Limb (tissue), 2 donors: ENCODE measurements at regions not wholly inside any gene's neighbourhood (a gene's known extent, or its start where the extent isn't known, plus 50 kb on each side); places are given as distances from the start of the nearest gene placed in this dataset.

Source experiments
- DNase-seq, 2 donors: peaks; one replicate each; pipeline ENCODE4 v3.0.0-alpha.2; 2016; ENCODE audit errors: extremely low spot score in 2 of 2

DNA sequence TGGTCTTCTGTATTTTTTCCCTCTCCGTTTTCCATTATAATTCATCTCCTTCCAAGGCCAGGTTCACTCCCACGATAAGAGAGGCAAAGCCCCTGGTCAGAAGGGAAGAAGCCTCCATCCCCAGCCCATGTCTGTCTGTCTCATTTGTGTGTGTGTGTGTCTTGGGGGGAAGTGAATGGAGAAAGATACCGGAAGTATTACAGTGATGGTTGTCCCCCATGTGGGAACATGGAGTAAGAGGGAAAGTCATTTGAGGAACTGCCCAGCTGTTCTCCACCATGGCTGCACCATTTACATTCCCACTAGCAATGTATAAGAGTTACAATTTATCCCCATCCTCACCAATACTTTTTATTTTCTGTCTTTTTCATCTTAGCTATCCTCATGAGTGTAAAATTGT lies 113.6 kb upstream of the ATP8B1 start:
- no peak for DNase-seq

DNA sequence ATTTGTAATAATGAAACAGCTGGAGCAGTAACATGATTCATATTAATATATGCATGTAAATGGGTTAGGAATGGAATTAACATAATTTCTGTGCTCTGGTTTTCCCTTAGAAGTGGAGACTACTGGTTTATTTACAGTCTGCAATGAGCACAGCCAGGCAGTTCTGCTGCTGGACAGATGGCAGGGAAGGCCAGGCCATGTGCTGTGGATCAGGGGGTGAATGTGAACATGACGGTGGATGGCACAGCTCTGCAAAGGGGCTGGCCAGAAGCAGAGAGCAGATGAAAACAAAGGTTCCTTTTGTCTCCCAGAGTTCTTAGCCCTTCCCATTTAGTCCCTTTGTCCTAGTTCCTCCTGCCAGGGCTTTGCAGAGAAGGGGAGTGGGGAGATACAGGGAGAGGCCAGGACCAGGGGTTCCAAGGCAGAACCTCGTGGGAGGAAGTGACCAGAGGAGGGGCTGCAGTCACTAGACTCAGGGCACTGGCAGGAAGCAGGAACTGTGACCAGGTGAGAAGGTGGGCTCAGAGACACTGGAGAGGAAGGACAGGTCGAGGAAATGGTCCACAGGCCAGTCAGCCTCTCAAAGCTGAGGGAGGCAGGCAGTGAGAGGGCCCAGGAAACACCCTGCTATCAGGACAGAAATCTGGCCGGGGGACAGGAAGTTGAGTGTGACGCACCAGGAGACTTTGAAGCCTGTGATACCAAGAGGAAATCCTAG lies 112.9 kb upstream of the ATP8B1 start:
- DNase-seq = peak; percentile 15 to 36

DNA sequence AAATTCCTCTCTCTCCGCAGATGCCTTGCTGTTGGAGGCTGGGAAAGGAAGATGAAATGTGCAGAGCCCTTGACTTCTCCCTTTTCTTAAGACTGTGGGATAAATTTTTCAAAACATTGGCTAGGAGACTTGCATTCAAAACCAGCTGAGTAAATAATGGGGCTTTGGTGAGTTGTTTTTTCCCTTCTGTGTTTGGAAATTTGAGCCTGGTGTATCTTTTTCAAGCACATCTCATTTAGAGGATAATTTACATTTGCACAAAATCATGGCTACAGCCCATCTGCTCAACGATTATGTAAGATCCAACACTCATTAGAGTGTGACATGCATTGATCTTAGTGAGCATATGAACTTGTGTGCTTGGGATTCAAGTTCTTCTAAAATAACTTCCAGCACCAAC lies 112.1 kb upstream of the ATP8B1 start:
- no peak for DNase-seq

DNA sequence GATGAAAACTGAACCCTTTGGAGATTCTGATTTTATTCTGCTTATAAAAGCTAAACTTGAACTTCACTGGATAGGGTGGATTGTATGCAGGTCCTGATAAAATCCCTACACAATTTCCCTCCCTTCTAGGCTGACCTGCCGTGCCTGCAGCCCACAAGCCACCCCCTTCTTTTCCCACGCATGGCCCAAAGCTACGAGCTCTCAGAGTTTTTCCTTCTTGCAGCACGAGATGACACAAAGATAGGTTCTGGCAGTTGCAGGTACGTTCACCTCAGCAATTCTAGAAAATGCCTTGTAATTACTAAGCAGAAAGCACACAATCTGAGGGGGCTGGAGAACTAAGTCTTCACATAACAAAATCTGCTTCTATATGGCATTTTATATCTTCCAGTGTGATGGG lies 110.6 kb upstream of the ATP8B1 start:
- no peak for DNase-seq

DNA sequence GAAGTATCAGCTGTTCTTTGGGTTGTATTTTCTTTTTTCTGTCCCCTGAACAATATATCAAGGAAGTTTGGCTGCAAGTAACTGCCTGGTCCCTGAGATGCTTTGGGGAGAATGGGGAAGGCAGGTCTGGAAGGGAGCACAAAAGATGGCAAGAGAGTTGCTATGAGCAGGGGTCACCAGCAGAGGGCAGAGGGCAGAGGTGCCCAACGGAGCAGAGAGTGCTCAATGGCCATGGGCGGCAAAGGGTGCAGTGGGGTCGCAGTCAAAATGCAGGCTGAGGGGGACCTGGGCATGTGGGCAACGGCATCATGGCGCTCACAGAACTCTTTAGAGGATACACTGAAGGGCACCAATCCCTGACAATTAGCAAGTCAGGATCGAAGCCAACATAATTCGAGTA lies 107.7 kb upstream of the ATP8B1 start:
- no peak for DNase-seq

DNA sequence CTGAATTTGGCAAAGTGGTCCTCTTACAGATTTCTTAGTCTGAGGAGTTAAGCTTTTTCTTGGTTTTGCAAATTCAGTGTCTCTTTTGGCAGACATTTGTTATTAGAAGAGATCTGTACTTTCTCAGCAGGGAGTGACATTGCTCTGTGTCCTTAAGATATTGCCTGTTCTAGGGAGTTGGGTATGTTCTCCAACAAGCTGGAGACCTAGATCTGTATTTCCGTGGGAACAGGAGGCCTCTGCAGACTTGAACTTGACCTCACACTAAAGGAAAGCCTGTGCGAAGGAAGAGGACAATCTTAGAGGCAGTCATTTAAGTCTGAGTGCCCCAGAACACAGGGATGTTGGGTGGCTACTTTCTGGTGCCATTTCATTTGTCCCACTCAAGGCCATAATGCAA lies 107.0 kb upstream of the ATP8B1 start:
- DNase-seq = no peak

DNA sequence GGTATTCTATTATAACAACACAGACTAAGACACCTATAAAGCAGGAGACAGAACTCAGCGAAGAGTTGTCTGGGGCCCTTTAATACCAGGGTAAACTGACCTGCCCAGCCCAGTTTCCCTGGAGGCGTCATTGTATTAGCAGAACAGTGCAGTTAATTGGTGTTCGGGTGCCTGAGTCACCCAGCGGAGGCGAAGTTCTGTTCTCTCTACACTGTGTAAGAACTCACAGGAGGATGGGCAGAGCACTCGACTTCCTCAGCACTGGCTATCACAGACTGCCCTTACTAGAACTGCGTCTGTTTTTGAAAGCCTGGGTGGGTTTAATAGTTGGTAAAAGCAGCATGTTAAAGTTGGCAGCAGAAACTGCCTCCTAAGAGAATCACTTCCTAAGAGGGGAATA lies 106.5 kb upstream of the ATP8B1 start:
- DNase-seq = no peak

DNA sequence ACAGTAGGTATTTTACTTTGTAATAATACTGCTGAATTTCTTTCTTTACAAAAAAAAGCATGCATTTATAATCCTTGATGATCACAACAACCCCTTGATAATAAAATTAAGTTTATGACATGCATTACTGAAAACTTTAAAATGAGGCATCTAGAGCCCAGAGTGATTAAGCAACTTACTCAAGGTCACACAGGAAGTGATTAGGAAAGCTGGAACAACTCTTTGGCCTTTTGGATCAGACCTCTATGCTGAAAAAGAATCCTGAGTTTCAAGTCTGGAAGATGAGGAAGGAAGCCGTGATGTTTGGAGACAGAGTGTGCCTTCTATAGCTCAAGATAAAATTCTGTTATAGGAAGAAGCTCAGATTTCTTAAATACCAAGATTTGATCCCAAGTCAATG lies 105.0 kb upstream of the ATP8B1 start:
- DNase-seq = no peak

DNA sequence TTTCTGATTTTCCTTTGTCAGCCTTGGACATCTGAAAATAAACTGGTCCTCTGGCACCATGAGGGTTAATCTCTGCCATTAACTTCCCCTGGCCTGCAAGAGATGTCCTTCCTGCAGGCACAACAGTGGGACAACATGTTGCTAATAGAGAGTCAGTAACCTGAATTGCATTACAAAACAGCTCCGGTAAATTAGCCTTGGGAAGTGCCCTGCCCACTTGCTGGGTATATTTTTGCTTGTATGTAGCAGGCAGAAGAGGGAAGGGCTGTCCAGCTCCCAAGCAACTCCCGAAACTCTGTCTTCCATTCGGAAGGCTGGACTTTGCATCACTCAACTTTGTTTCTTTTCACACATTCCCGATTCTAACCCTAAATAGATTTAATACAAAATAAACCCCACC lies 104.4 kb upstream of the ATP8B1 start:
- DNase-seq = no peak

DNA sequence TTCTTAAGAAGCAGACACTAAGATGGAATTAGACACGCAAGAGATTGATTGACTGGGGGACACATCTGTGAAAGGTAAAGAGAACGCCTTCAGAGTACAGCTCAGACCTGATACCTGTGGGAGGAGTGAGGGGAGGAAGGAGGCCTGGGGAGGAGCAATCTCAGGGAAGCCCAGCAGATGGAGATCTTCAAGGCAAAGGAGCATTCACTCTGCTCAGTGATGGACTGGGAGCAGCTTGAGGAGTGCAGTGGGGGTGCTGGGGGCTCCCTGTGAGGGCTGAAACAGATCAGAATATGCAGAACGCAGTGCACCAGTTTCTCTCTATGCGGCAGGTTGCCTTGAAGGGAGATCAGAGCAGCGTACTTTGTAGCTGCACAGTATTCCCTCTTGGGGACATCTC lies 103.7 kb upstream of the ATP8B1 start:
- no peak for DNase-seq

DNA sequence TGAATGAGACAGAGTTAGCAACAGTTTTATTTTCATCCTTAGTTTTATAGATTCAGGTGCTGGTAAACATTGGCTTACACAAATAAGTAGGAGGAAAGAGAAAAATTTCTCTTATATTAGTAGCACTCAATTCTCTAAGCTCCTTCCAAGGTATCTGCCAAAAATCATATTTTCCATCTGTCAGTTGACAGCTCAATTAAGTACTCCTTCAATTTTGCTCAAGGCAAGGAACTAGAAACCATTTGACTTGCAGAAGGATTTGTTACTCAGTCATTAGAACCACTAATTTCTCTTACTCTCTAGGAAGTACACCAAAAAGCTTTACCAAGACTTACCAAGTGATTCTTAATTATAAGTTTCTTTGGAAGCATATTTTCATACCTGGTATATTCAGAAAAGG lies 101.4 kb upstream of the ATP8B1 start:
- no peak for DNase-seq

DNA sequence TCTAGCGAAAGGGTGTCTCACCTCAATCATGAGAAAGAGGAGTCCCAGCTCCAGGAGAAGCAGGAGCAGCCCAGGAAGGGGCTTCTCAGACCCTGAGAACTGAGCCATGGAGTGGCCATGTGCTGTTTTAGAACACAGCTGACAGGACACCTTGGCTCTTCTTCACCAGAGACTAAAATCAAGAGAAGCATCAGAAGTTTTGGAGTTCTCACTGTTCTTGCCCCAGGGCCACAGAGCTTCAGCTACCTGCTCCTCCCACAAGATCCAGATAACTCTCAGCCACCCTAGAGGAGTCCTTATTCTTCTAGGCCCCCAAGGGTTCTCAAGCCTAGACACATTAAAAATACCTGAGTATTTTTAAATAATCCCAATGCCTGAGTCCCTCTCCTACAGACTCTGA lies 99.6 kb upstream of the ATP8B1 start:
- no peak for DNase-seq

DNA sequence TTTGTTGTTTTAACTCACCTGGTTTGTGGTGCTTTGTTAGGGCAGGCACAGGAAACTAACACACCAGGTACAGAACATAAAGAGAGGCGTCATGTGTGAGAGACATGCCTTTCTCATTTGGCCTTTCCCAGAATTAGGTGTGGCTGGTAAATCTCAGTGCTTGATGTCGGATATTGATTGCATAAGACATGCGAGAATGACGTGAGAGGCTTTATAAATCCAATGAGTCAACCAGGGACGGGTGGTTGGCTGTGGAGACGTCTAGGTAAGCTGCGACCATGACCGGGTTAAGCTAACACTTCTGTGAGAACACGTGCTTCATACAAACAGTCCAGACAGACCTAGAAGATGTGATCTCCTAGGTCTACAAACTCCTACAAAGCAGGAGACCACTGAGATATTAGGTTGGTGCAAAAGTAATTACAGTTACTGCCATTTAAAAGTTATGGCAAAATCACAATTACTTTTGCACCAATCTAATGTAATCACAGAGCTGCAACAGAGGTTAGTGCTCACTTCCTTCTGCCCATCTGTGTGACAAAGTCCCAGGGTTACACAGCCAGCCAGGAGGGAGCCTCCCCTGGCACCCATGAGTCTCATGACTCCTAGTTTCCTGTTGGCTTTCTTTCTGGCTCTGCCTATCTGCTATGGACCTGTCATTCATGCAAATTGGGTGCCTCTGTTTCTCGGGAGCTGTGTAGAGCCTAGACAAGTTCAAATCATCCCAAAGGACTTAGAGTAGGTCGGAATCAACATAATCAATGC lies 98.9 kb upstream of the ATP8B1 start:
- no peak for DNase-seq

DNA sequence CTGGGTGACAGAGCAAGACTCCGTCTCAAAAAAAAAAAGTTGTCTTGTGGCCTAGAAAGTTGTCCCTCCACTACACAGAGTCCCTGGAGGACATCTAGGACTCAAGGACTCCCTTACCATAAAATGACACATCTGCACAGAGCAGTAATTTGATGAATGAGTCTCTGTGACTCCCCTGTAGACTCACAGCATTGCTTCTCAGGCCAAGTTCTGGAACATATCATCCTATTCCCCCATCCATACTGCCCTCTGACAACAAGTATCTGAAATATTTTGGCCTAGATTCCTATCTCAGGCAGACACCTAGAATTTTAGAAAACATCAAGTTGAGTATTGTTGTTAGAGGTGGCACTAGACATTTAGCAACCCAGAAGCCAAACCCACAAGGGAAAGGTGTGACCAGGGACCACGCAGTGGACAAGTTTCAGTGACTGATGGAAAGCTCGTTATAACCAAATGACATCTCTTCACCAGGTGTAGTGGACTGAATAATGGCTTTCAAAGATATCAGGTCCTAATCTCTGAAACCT lies 97.9 kb upstream of the ATP8B1 start:
- DNase-seq = no peak

DNA sequence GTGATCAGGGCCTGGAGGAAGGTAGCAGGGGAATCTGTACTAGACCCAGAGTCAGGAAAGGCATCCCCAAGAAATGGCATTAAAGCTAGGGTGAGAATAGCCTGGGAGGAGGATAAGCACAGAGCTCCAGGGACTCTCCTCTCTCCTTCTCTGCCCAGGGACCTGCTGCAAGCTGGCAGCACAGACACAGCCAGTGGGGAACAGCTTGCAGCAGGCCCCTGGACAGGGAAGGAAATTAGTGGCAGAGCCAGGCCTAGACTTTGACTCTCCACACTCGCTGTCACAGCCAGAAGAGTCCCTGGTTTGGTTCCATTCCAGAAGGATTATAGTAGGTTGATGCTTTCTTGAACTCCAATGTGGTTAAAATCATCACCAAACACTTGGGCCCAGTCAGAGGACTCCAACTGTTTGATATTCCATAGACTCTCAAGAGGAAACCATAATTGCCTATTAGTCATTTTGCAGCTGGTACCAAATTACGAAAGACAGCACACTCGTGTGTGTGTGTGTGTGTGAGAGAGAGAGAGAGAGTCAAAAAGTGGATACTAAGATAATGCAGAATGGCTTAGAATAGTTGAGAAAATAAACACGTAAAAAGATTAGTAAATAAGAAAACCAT lies 95.5 kb upstream of the ATP8B1 start:
- no peak for DNase-seq

DNA sequence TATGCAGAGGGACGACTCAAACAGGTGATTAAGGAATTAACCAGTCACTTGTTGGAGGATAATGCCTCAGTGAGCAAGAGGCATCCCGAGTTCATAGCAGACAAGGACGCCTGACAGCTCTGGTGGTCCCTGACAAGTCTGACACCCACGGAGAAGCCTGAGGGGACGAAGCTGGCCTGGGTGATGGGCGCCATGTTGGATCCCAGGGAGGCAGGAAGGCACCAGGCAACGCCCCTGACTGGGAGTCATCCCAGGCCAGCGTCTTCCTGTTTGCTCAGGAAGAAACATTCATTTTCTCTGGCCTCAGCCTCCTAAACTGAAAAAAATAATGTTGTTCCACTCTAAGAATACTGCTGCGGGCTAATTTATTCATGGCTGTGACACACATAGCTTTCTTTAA lies 92.1 kb upstream of the ATP8B1 start:
- no peak for DNase-seq

DNA sequence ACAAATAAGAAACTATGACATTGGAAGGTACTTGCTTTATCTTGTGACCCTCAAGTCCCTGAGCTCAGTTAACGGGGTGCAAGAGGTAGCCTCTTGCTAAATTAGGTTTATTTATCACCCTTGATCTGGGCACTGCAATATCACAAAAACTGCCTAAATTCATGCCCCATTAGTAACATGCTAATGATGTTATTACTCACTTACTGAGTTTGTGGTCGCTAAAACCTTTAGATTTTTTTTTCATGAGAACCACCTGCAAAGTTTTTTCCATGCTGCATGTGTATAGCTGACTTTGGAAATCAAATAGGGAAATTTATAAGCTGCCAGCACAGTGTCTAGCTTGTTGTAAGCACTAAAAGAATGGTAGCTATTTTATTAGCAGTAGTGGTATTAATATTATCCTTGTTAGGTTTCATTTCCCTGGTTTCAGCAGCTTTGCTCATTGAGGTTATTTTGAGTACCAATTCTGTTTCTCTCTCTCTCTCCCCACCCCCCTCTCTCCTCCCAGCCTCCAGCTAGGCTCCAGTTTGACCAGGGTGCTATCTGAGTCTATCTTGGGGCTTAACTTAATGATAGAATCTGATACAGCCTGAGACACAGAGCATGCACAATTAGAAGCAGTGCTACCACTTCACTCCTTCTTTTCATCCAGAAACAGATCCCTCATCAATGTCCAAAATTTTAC lies 88.7 kb upstream of the ATP8B1 start:
- no peak for DNase-seq

DNA sequence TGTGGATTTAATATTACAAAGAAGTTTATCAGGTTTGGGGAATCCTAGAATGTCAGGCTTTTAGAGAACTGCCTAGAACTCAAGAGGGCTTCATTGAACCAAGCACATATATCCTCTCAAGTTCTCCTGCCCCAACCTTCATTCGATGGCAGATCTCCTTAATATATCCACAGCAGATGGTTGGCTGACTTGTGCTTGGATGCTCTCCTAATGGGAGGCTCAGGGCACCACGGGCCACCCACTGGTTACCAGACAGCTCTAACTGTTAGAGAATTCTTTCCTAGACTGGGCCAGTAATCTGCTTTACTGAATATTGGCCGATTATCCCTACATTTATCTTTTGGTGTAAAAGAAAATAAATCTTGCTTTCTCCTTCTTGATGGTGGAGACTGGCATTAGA lies 87.2 kb upstream of the ATP8B1 start:
- DNase-seq = no peak

DNA sequence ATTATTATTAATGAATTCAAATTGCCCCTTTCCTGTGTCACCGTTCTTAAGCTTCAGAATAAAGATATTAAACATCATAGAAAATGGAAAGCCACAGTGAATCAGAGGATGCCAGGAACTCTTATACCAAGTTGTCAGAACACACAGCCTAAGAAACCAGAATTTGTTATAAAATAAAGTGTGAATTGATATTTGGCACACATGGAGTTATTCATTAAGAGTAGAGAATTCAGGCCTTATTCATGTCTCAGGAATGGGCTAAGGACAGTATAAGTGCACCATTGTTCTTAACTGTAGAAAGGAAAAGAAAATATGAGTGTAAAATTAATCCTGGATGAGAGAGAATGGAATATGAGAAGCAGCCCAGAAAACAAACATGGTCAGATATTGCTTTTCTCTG lies 86.7 kb upstream of the ATP8B1 start:
- DNase-seq = no peak

DNA sequence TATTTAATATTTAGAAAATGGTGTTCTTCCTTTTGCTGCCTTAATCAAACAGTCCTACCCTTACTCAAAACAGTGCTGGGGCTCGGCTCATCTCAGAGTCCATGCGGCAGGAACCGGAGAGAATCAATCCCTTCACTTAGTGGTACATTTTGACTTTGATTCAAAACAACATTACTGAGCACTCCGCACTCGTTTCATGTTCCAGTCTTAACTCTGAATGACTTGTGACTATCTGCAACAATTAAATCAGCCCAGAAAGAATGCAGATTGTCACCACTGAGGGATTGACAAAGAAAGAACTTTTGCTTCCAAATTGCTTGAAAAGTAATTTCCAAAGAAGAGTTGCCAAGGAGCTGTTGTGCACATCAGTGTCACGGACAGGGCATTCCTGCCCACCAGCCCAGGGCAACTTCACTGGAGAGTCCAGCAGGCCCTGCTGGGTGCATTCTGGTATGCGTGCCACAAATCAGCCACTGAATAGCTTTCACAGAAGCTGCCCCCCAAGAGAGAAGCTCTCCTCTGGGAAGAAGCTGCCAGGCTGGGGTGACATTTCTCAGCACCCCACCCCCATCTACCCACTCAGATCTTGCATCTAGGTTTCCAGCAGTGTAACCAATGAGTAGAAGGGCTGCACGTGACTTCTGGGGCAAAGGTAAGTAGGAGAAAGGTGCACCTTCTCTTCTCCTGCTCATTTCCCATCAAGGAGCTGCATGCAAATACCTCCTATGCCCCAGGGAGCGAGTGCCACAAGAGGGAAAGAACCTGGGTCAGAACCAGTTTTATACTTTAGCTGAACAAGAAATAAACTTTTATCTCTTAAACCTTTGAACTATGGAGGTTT lies 84.6 kb upstream of the ATP8B1 start:
- no peak for DNase-seq

DNA sequence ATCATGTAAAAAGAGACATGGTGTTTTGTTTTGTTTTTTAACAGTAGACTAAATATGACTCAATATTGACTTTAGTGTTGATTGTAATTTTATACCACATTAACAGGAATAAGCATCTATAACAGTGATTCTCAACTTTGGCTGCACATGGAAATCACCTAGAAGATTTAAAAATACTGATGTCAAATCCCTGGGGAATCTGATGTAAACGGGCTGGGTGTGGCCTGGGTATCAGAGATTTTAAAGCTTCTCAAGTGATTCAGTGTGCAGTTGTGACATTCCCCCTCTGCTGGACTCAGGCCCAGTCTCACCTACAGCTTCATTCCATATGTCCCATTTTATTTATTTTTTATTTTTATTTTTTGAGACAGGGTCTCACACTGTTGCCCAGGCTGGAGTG lies 82.8 kb upstream of the ATP8B1 start:
- no peak for DNase-seq
